ENCODE measurements at regions not wholly inside any gene's neighbourhood (a gene's known extent, or its start where the extent isn't known, plus 50 kb on each side); places are given as distances from the start of the nearest gene placed in this dataset.

- intact Hi-C loops (cut with micrococcal nuclease): no loop called here
- Mint-ChIP-seq H3K4me1 (no peaks in the 10 kb centered on the region), H3K36me3 (ENCODE audit: low read depth) (no peaks in the 10 kb centered on the region), H3K9me3 (no peaks in the 10 kb centered on the region), H3K27me3 (peaks cover 9% of the 10 kb centered on the region), H3K27ac (no peak overlapping the region), H3K4me3 (no peak overlapping the region)
- no peak for DNase-seq
Measured at GRCh38 chr7:18400726-18401125, 94.8 kb upstream of the HDAC9 start.

DNA sequence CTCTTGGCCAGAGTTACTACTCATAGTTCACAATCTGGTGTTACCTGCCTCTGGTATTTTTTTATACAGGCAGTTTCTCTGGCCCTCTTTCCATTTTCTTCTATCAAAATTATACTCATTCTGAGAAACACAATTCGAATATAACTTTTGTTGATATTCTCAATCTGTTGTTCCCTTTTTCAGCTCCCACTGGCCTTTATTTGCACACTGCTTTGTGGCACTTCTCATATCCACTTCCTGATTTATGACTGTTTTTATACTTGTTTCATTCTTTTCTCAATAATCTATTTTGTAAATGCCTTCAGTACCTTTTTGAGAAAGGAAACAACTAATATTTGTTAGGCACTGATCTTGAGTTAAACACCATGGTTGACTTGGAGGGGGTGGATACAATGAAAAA, 93.8 kb upstream of the HDAC9 start:
- H3K4me1 Mint-ChIP-seq: no peaks in the 10 kb centered on the region
- no peak overlapping the region for H3K4me3 Mint-ChIP-seq
- intact Hi-C loops (cut with micrococcal nuclease): no loop called here
- DNase-seq: no peak
- no peaks in the 10 kb centered on the region for H3K9me3 Mint-ChIP-seq
- H3K27ac Mint-ChIP-seq: no peak overlapping the region
- H3K27me3 Mint-ChIP-seq: peaks cover 9% of the 10 kb centered on the region
- H3K36me3 Mint-ChIP-seq (ENCODE audit: low read depth): no peaks in the 10 kb centered on the region

GRCh38 chr7:18402488-18403183, 92.9 kb upstream of the HDAC9 start:
- Mint-ChIP-seq H3K36me3 (ENCODE audit: low read depth) (no peaks in the 10 kb centered on the region), H3K27me3 (peaks cover 9% of the 10 kb centered on the region), H3K4me3 (no peak overlapping the region), H3K9me3 (no peaks in the 10 kb centered on the region), H3K27ac (no peak overlapping the region), H3K4me1 (no peaks in the 10 kb centered on the region)
- DNase-seq: no peak
- intact Hi-C loops (cut with micrococcal nuclease): no loop called here

GRCh38 chr7:18405726-18406125, 89.8 kb upstream of the HDAC9 start:
- no peak for DNase-seq
- no peaks in the 10 kb centered on the region for H3K4me1 Mint-ChIP-seq
- no peak overlapping the region for H3K4me3 Mint-ChIP-seq
- intact Hi-C loops (cut with micrococcal nuclease): no loop called here
- no peaks in the 10 kb centered on the region for H3K36me3 Mint-ChIP-seq (ENCODE audit: low read depth)
- no peaks in the 10 kb centered on the region for H3K9me3 Mint-ChIP-seq
- no peak overlapping the region for H3K27ac Mint-ChIP-seq
- H3K27me3 Mint-ChIP-seq: peaks cover 9% of the 10 kb centered on the region

DNA sequence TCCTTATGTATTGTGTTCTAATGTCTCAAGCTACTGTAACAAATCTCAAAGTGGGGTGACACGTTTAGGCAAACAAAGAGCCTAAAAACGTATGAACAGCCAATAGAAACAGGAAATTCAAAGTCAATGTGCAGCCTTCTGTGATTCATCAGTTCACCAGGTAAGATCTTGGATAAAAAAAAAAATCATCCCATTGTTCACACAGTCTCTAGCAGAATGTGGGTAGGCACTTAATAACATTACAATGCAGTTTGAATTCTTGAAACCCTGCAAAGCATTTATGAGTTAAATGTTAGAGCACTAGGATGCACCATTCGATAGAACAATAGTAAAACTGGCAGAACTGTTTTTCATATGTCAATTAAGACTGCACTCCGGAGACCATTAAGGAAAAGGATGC, 88.2 kb upstream of the HDAC9 start:
- Mint-ChIP-seq H3K9me3 (no peaks in the 10 kb centered on the region), H3K4me3 (no peak overlapping the region), H3K27me3 (peaks cover 4% of the 10 kb centered on the region), H3K4me1 (no peaks in the 10 kb centered on the region), H3K27ac (no peak overlapping the region), H3K36me3 (ENCODE audit: low read depth) (no peaks in the 10 kb centered on the region)
- intact Hi-C loops (cut with micrococcal nuclease): no loop called here
- DNase-seq: no peak

DNA sequence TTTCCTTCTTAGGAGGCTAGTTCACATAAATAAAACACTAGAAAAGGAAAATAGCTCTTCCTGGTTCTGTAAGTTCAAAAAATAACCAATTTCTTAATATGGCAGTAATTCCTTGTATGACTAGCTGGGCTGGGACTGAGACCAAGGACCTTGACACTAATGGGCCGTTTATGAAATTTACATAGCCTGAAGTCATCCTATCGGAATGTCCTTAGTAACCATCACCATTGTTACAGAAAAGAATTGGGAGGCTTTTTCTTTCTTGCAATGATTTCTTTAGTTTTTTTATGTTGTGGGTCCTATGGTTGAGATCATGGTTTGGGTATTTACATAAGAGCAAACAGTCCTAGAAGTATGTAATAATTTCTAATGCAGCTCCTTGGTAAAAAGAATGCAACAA, 87.1 kb upstream of the HDAC9 start:
- Mint-ChIP-seq H3K27me3 (peaks cover 3% of the 10 kb centered on the region), H3K4me3 (no peak overlapping the region), H3K9me3 (no peaks in the 10 kb centered on the region), H3K27ac (no peak overlapping the region), H3K4me1 (no peaks in the 10 kb centered on the region), H3K36me3 (ENCODE audit: low read depth) (no peaks in the 10 kb centered on the region)
- DNase-seq: no peak
- intact Hi-C loops (cut with micrococcal nuclease): no loop called here

DNA sequence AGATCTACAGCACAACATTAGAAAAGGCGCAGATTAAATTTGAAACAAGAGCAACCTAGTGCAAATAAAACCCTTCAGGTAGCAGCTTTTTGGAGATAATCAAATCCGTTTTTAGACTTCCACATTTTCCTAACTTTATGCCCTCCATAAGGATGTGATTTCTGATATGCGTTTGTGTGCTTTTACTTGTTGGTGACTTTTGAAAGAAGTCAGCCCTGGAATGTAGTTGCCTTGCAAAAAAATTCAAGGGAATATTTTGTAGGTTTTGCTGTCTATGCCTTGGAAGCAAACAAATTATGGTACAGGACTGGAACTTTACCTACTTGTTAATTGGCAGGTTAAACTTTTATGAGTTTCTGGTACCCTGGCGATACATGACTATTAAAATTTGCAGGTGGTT, 86.7 kb upstream of the HDAC9 start:
- Mint-ChIP-seq H3K4me3 (no peak overlapping the region), H3K36me3 (ENCODE audit: low read depth) (no peaks in the 10 kb centered on the region), H3K27me3 (peaks cover 3% of the 10 kb centered on the region), H3K9me3 (no peaks in the 10 kb centered on the region), H3K4me1 (no peaks in the 10 kb centered on the region), H3K27ac (no peak overlapping the region)
- no peak for DNase-seq
- intact Hi-C loops (cut with micrococcal nuclease): no loop called here

DNA sequence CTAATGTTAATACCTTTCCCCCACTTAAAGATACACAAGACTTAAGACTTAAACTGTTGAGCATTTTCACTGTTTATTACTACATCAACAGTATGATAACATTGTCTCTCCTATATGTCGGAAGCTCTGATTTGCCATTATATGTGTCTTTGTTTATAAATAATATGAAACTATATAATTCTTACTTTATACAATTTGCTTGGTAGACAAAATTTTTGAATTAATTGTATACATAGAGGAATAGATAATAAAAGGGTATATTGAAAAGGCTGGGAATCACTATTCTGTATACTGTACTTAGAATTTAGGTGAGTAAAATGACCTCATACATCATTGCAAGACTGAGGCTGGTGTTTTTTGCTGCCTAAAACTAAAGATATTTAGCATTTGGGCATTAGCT, 82.1 kb upstream of the HDAC9 start:
- Mint-ChIP-seq H3K4me3 (no peak overlapping the region), H3K36me3 (ENCODE audit: low read depth) (no peaks in the 10 kb centered on the region), H3K9me3 (no peaks in the 10 kb centered on the region), H3K27ac (no peak overlapping the region), H3K27me3 (no peaks in the 10 kb centered on the region), H3K4me1 (no peaks in the 10 kb centered on the region)
- no peak for DNase-seq
- intact Hi-C loops (cut with micrococcal nuclease): no loop called here

GRCh38 chr7:18414885-18415284, 80.7 kb upstream of the HDAC9 start:
- no peak overlapping the region for H3K27ac Mint-ChIP-seq
- intact Hi-C loops (cut with micrococcal nuclease): no loop called here
- H3K4me1 Mint-ChIP-seq: no peaks in the 10 kb centered on the region
- H3K27me3 Mint-ChIP-seq: no peaks in the 10 kb centered on the region
- H3K4me3 Mint-ChIP-seq: no peak overlapping the region
- no peaks in the 10 kb centered on the region for H3K36me3 Mint-ChIP-seq (ENCODE audit: low read depth)
- H3K9me3 Mint-ChIP-seq: no peaks in the 10 kb centered on the region
- no peak for DNase-seq

DNA sequence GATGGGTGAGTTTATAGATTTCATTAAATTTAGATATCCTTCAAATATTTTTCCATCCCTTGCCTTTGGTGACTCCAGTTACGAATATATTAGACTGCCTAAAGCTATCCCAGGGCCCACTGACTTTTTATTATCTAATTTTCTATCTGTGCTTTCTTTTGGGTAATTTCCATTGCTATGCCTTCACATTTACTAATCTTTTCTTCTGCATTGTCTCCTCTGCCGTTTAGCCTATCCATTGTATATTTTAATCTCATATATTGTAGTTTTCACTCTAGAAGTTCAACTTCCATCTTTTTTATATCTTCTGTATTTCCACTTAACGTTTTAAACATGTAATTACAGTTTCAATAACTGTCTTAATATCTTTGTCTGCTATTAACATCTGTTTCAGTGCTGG, 78.6 kb upstream of the HDAC9 start:
- Mint-ChIP-seq H3K4me3 (no peak overlapping the region), H3K27ac (no peak overlapping the region), H3K9me3 (no peaks in the 10 kb centered on the region), H3K27me3 (no peaks in the 10 kb centered on the region), H3K36me3 (ENCODE audit: low read depth) (no peaks in the 10 kb centered on the region), H3K4me1 (no peaks in the 10 kb centered on the region)
- no peak for DNase-seq
- intact Hi-C loops (cut with micrococcal nuclease): no loop called here

- DNase-seq: no peak
- intact Hi-C loops (cut with micrococcal nuclease): no loop called here
- H3K4me3 Mint-ChIP-seq: no peak overlapping the region
- H3K27me3 Mint-ChIP-seq: no peaks in the 10 kb centered on the region
- H3K27ac Mint-ChIP-seq: no peak overlapping the region
- no peaks in the 10 kb centered on the region for H3K9me3 Mint-ChIP-seq
- H3K4me1 Mint-ChIP-seq: no peaks in the 10 kb centered on the region
- H3K36me3 Mint-ChIP-seq (ENCODE audit: low read depth): no peaks in the 10 kb centered on the region
Measured at GRCh38 chr7:18419456-18419855, 76.1 kb upstream of the HDAC9 start.

DNA sequence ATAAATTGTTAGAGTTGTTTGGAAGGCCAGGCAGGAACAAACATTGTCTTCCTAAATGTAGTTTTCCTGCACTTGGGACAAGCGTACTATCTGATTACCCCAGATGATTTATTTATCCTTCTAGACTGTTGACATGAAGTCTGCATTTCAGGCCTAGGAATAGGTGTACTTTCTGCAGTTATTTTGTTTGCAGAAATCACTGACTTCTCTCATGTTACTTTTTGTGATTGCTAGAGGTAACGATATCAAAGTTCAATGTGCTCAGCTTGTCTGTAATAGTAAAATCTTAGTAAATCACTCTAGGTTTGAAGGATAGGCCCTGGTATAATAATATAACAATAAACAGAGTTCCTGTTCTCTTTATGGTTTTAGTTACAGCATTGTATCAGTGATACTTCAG, 75.4 kb upstream of the HDAC9 start:
- no peak overlapping the region for H3K27ac Mint-ChIP-seq
- H3K27me3 Mint-ChIP-seq: no peaks in the 10 kb centered on the region
- H3K4me1 Mint-ChIP-seq: no peaks in the 10 kb centered on the region
- intact Hi-C loops (cut with micrococcal nuclease): no loop called here
- no peak for DNase-seq
- H3K36me3 Mint-ChIP-seq (ENCODE audit: low read depth): no peaks in the 10 kb centered on the region
- no peak overlapping the region for H3K4me3 Mint-ChIP-seq
- H3K9me3 Mint-ChIP-seq: no peaks in the 10 kb centered on the region

- Mint-ChIP-seq H3K27ac (no peak overlapping the region), H3K9me3 (no peaks in the 10 kb centered on the region), H3K4me1 (no peaks in the 10 kb centered on the region), H3K4me3 (no peak overlapping the region), H3K27me3 (no peaks in the 10 kb centered on the region), H3K36me3 (ENCODE audit: low read depth) (no peaks in the 10 kb centered on the region)
- intact Hi-C loops (cut with micrococcal nuclease): no loop called here
- no peak for DNase-seq
Measured at GRCh38 chr7:18420748-18421147, 74.8 kb upstream of the HDAC9 start.

DNA sequence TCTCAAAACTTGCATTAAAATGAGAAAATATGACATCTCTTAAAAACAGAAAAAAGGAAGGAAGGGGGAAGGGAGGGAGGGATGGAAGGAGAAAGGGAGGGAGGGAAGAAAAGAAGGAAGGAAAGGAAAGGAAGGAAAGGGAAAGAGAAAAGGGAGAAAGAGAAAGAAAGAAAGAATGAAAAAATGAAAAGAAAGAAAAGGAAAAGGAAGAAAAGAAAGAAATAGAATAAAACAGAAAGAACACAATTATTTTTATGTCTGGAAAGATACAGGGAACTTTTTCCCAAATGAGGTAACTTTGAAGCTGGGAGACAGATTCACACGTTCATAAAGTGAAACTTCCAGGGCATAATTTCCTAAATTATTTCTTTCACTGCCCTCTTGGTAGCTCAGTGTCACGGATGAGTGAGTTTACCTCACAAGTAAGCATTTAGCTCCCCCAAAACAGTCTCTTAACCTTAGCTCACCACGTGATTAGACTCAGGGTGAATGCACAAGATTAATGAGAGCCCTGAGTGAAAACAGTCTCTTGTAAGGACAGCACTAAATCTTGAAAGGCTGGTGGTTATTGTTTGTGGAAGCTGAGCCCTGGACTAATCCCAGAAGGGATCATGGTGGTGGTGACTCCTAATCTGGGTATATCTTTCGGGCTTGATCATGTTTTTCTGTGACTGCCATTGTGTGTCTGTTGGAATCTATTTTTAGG, 74.1 kb upstream of the HDAC9 start:
- H3K4me3 Mint-ChIP-seq: no peak overlapping the region
- no peaks in the 10 kb centered on the region for H3K9me3 Mint-ChIP-seq
- H3K4me1 Mint-ChIP-seq: no peaks in the 10 kb centered on the region
- intact Hi-C loops (cut with micrococcal nuclease): no loop called here
- no peaks in the 10 kb centered on the region for H3K36me3 Mint-ChIP-seq (ENCODE audit: low read depth)
- DNase-seq: no peak
- H3K27ac Mint-ChIP-seq: no peak overlapping the region
- no peaks in the 10 kb centered on the region for H3K27me3 Mint-ChIP-seq

DNA sequence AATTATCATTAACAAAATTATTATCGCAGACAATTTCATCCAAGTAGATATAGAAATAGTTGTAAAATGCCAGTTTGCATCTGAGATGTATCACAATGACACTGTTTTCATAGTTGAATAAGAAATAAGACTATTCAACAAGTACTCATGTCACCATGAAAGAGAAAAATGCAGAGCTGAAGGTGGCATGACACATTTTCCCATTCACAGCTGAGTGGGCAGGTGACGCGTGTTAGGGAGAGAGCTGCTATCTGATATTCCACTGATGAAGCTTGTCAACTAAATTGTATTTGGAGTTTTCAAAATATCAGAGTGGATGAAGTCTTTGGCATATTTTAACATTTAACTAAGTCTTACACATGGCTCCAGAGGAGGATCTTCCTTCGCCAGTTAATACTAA, 70.3 kb upstream of the HDAC9 start:
- DNase-seq: no peak
- Mint-ChIP-seq H3K27me3 (no peaks in the 10 kb centered on the region), H3K9me3 (no peaks in the 10 kb centered on the region), H3K4me1 (no peaks in the 10 kb centered on the region), H3K36me3 (ENCODE audit: low read depth) (no peaks in the 10 kb centered on the region), H3K4me3 (no peak overlapping the region), H3K27ac (no peak overlapping the region)
- intact Hi-C loops (cut with micrococcal nuclease): no loop called here
